Activated naive CD4-positive, alpha-beta T cell treated with anti-CD3 and anti-CD28 coated beads, Interleukin-2, amount 10 ng/mL, durations not matched to agents 7 days and 5 days (primary cell): ENCODE measurements at regions not wholly inside any gene's neighbourhood (a gene's known extent, or its start where the extent isn't known, plus 50 kb on each side); places are given as distances from the start of the nearest gene placed in this dataset.

ENCODE experiments used
- CTCF ChIA-PET: fragments of 350-600 bp; sonication (Branson Sonifier 250); formaldehyde crosslinking; loops from one replicate; lab custom pipeline; 2021; ENCODE audit warnings: antibody characterized with exemption; lab: Charles Lee
- DNase-seq: peaks from one replicate; pipeline ENCODE4 v3.0.0-alpha.2; 2020
- H3K27ac Mint-ChIP-seq: one replicate; pipeline ENCODE4 v1.8.0; 2021; ENCODE audit warnings: mild to moderate bottlenecking, moderate library complexity, mixed read lengths
- H3K27me3 Mint-ChIP-seq: one replicate; pipeline ENCODE4 v1.8.0; 2021; ENCODE audit warnings: mild to moderate bottlenecking, mixed read lengths
- H3K36me3 Mint-ChIP-seq: one replicate; pipeline ENCODE4 v1.8.0; 2021; ENCODE audit warnings: mixed read lengths
- H3K4me1 Mint-ChIP-seq: one replicate; pipeline ENCODE4 v1.8.0; 2021; ENCODE audit warnings: mixed read lengths
- H3K4me3 Mint-ChIP-seq: one replicate; pipeline ENCODE4 v1.8.0; 2021; ENCODE audit warnings: mild to moderate bottlenecking, moderate library complexity, mixed read lengths
- H3K9me3 Mint-ChIP-seq: one replicate; pipeline ENCODE4 v1.8.0; 2021; ENCODE audit warnings: mixed read lengths

DNA sequence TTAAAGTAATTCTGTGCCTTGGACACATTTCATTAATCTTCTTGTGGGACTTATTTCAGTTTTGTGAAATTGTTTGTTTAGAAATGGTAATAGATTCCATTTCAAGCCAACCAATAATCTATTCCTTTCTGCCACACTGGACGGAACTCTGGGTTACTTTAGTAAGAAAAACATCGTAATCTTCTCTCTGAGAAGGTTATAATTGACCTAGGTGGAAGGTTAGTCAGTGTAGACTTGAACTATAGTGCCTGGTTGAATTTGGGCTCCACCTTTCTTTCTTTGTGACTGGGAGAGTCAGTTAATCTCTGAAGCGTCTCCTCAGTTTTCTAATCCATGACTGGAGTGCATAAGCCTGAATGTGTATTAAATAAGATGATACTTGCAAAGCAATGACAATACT, 89.7 kb upstream of the PRLR start:
- no peaks in the 10 kb centered on the region for H3K36me3 Mint-ChIP-seq
- H3K4me3 Mint-ChIP-seq = no peak overlapping the region
- no peak for DNase-seq
- no peak overlapping the region for H3K27ac Mint-ChIP-seq
- no peaks in the 10 kb centered on the region for H3K9me3 Mint-ChIP-seq
- no peaks in the 10 kb centered on the region for H3K27me3 Mint-ChIP-seq
- CTCF ChIA-PET = no interaction called here
- no peaks in the 10 kb centered on the region for H3K4me1 Mint-ChIP-seq

DNA sequence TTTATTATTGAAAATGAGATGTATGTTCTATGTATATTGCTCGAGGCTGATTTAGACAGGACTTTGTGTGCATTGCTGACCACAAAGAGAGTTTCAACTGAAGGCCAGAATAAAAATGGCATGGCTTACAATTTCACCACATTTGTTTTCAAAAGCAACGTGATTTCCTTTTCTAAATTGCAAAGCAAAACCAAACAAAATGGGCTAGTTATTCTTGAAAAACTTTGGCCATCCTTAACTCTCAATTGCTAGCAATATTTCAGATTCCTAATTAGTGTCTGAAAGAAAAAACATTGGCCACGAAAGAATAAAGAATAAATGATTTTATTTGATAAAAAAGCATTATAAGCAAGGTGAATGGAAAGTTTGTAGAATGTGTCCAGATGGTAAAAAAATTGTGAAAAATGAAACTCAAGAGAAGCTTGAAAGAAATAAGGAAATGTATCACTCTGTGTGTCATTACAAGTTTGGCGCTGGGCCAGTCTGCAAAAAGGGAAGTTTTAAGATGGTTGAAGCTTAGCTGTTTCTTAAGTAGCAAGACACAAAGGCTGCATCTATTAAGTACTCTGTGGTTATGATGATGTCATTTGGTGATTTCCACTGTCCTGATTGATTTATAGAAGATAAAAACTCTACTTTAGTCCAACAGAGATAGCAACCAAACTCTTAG, 89.2 kb upstream of the PRLR start:
- H3K4me3 Mint-ChIP-seq = no peak overlapping the region
- no peaks in the 10 kb centered on the region for H3K9me3 Mint-ChIP-seq
- H3K27me3 Mint-ChIP-seq = no peaks in the 10 kb centered on the region
- H3K36me3 Mint-ChIP-seq = no peaks in the 10 kb centered on the region
- no peak overlapping the region for H3K27ac Mint-ChIP-seq
- no peak for DNase-seq
- no peaks in the 10 kb centered on the region for H3K4me1 Mint-ChIP-seq
- CTCF ChIA-PET = no interaction called here

DNA sequence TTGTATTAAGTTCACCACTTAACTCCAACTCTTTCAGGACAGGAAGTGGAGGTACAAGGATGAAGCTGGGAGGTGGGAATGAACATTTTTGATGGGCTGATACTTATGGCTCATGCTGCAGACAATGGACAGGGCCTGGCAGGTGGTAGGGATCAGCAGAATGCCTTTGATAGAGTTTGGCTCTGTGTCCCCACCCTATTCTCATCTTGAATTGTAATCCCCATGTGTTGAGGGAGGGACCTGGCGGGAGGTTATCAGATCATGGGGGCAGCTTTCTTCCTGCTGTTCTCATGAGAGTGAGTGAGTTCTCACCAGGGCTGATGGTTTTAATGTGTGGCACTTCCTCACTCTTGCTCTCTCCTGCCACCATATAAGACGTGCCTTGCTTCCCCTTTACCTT, 87.3 kb upstream of the PRLR start:
- no peak overlapping the region for H3K4me3 Mint-ChIP-seq
- H3K27ac Mint-ChIP-seq = no peak overlapping the region
- no peaks in the 10 kb centered on the region for H3K27me3 Mint-ChIP-seq
- CTCF ChIA-PET = no interaction called here
- no peaks in the 10 kb centered on the region for H3K9me3 Mint-ChIP-seq
- DNase-seq = no peak
- no peaks in the 10 kb centered on the region for H3K36me3 Mint-ChIP-seq
- no peaks in the 10 kb centered on the region for H3K4me1 Mint-ChIP-seq

GRCh38 chr5:35316611-35317274, 86.5 kb upstream of the PRLR start:
- H3K27ac Mint-ChIP-seq = no peak overlapping the region
- no peaks in the 10 kb centered on the region for H3K9me3 Mint-ChIP-seq
- DNase-seq = no peak
- H3K4me1 Mint-ChIP-seq = no peaks in the 10 kb centered on the region
- CTCF ChIA-PET = no interaction called here
- no peaks in the 10 kb centered on the region for H3K36me3 Mint-ChIP-seq
- H3K27me3 Mint-ChIP-seq = no peaks in the 10 kb centered on the region
- no peak overlapping the region for H3K4me3 Mint-ChIP-seq

GRCh38 chr5:35313291-35313690, 83.0 kb upstream of the PRLR start:
- no peaks in the 10 kb centered on the region for H3K4me1 Mint-ChIP-seq
- no peak for DNase-seq
- H3K4me3 Mint-ChIP-seq = no peak overlapping the region
- no peaks in the 10 kb centered on the region for H3K9me3 Mint-ChIP-seq
- H3K36me3 Mint-ChIP-seq = no peaks in the 10 kb centered on the region
- no peak overlapping the region for H3K27ac Mint-ChIP-seq
- CTCF ChIA-PET = no interaction called here
- no peaks in the 10 kb centered on the region for H3K27me3 Mint-ChIP-seq

GRCh38 chr5:35312267-35312666, 82.0 kb upstream of the PRLR start:
- CTCF ChIA-PET = no interaction called here
- no peaks in the 10 kb centered on the region for H3K4me1 Mint-ChIP-seq

GRCh38 chr5:35309365-35310130, 79.3 kb upstream of the PRLR start:
- Mint-ChIP-seq H3K36me3 (no peaks in the 10 kb centered on the region), H3K27me3 (no peaks in the 10 kb centered on the region), H3K9me3 (no peaks in the 10 kb centered on the region), H3K4me3 (no peak overlapping the region), H3K27ac (no peak overlapping the region), H3K4me1 (no peaks in the 10 kb centered on the region)
- CTCF ChIA-PET = no interaction called here
- DNase-seq = no peak

More at GRCh38 chr5:35312267-35312666, 82.0 kb upstream of the PRLR start:
- Mint-ChIP-seq H3K4me3 (no peak overlapping the region), H3K27ac (no peak overlapping the region), H3K36me3 (no peaks in the 10 kb centered on the region), H3K27me3 (no peaks in the 10 kb centered on the region), H3K9me3 (no peaks in the 10 kb centered on the region)
- no peak for DNase-seq

- DNase-seq = no peak
- Mint-ChIP-seq H3K36me3 (no peaks in the 10 kb centered on the region), H3K4me1 (no peaks in the 10 kb centered on the region), H3K9me3 (no peaks in the 10 kb centered on the region), H3K27me3 (no peaks in the 10 kb centered on the region), H3K4me3 (no peak overlapping the region), H3K27ac (no peak overlapping the region)
- CTCF ChIA-PET = no interaction called here
Observed at GRCh38 chr5:35308421-35308820, 78.1 kb upstream of the PRLR start.

DNA sequence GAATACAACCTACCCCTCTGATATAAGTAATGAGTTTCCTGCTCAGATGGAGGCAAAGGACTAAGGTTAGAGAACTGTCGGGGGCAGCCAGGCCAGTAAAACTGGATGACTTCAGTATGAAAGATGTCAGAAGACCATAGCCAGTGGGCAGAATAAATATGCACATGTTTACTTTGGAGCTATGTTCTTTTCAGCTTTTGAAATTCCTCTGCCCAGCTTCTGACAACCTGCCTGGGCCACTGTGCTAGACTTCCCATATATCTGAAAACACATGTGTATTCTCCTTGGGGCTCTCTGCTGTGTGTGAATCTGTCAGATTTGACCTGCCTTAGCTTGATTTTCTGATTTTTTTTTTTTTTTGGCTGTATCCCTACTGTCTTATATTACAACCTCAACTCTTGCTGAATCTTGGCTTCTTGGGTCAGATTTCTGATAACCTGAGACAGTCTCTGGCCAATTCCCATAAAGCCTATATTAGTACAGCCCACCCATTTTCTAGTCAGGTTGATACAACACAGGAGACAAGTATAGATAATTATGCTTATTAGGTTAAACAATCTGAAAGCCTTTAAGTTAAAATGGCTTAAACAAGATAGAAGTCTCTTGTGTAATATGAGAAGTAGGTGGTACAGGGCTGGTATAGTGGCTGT, 76.6 kb upstream of the PRLR start:
- H3K27ac Mint-ChIP-seq = no peak overlapping the region
- H3K27me3 Mint-ChIP-seq = no peaks in the 10 kb centered on the region
- H3K4me3 Mint-ChIP-seq = no peak overlapping the region
- H3K9me3 Mint-ChIP-seq = no peaks in the 10 kb centered on the region
- H3K36me3 Mint-ChIP-seq = no peaks in the 10 kb centered on the region
- H3K4me1 Mint-ChIP-seq = no peaks in the 10 kb centered on the region
- CTCF ChIA-PET = no interaction called here
- no peak for DNase-seq

GRCh38 chr5:35305336-35306020, 75.2 kb upstream of the PRLR start:
- no peaks in the 10 kb centered on the region for H3K4me1 Mint-ChIP-seq
- H3K27me3 Mint-ChIP-seq = no peaks in the 10 kb centered on the region
- no peak overlapping the region for H3K4me3 Mint-ChIP-seq
- no peak for DNase-seq
- no peaks in the 10 kb centered on the region for H3K9me3 Mint-ChIP-seq
- H3K36me3 Mint-ChIP-seq = no peaks in the 10 kb centered on the region
- CTCF ChIA-PET = no interaction called here
- no peak overlapping the region for H3K27ac Mint-ChIP-seq

DNA sequence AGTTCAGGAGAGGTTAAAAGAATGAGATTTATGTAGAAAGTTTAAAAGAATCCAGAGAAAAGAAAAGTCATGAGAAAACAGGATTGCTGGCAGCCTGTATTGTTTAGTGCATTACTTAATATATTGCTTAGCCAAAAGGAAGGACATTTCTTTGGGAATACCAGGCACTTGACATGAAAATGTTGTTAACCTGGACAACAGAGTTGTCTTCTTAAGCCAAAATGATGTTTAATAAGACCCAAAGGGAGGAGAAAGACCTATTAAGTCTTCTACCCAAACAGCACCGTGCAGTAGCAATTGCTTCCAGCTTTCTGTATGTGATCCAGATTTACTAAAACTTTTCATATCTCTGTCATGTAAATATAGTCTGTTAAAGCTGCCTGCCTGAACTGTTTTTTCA, 74.0 kb upstream of the PRLR start:
- Mint-ChIP-seq H3K27ac (no peak overlapping the region), H3K27me3 (no peaks in the 10 kb centered on the region), H3K4me1 (no peaks in the 10 kb centered on the region), H3K9me3 (no peaks in the 10 kb centered on the region), H3K4me3 (no peak overlapping the region), H3K36me3 (no peaks in the 10 kb centered on the region)
- CTCF ChIA-PET = no interaction called here
- no peak for DNase-seq

DNA sequence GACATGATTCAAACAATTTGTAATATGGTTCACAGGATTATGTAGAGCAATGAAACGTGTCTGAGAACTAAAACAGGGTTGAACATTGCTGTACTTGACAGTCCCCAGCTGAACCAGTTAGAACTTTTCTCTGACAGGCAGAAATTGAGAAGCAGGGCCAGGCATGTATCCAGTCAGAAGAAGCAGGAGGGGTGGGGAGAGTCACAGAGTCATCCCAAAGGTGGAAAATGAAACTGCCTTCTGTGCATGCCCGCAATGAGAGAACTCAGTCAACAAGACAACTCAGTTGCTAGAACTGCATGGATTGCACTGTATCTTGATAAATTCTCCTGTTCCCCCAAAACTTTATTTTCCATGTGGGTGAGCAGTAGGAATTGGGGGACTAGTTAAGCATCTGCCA, 72.9 kb upstream of the PRLR start:
- no peak overlapping the region for H3K4me3 Mint-ChIP-seq
- no peaks in the 10 kb centered on the region for H3K4me1 Mint-ChIP-seq
- H3K27ac Mint-ChIP-seq = no peak overlapping the region
- H3K9me3 Mint-ChIP-seq = no peaks in the 10 kb centered on the region
- DNase-seq = no peak
- CTCF ChIA-PET = no interaction called here
- H3K36me3 Mint-ChIP-seq = no peaks in the 10 kb centered on the region
- H3K27me3 Mint-ChIP-seq = no peaks in the 10 kb centered on the region

DNA sequence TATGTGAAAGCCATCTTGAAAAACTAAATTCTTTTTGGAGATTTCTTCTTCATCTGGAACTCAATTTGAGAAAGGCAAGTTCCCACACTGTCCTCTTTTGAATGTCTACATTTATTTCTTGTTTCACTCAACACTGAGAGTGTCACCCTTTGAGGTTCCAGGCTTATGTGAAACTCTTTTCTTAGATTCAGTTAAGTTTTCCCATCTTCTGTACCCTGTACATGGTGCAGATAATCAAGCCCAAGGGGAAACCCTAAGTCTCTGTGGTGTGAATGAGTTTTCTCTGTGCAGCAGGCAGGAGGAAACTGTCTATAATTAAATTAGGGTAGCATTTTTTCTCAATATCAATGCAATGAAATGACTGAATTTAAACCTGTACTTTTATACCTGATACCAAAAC, 72.3 kb upstream of the PRLR start:
- no peaks in the 10 kb centered on the region for H3K4me1 Mint-ChIP-seq
- H3K9me3 Mint-ChIP-seq = no peaks in the 10 kb centered on the region
- H3K27ac Mint-ChIP-seq = no peak overlapping the region
- H3K27me3 Mint-ChIP-seq = no peaks in the 10 kb centered on the region
- H3K4me3 Mint-ChIP-seq = no peak overlapping the region
- DNase-seq = no peak
- CTCF ChIA-PET = no interaction called here
- H3K36me3 Mint-ChIP-seq = no peaks in the 10 kb centered on the region

- no peaks in the 10 kb centered on the region for H3K27me3 Mint-ChIP-seq
Observed at GRCh38 chr5:35297755-35298154, 67.5 kb upstream of the PRLR start.

More at GRCh38 chr5:35297755-35298154, 67.5 kb upstream of the PRLR start:
- Mint-ChIP-seq H3K4me1 (no peaks in the 10 kb centered on the region), H3K4me3 (no peak overlapping the region), H3K36me3 (no peaks in the 10 kb centered on the region), H3K27ac (no peak overlapping the region), H3K9me3 (no peaks in the 10 kb centered on the region)
- no peak for DNase-seq
- CTCF ChIA-PET = no interaction called here
